Endothelial cell of umbilical vein (primary cell): ENCODE measurements at regions not wholly inside any gene's neighbourhood (a gene's known extent, or its start where the extent isn't known, plus 50 kb on each side); places are given as distances from the start of the nearest gene placed in this dataset.

Experiments used
- BruUV-seq: library from RNA; stranded (reverse); fragments of 400-500 nt; replicated peaks from 2 replicates; lab custom pipeline; 2021; lab: Mats Ljungman, UMichigan
- CTCF ChIA-PET: fragments of 300-600, 350-600 bp; sonication (Branson Sonifier 250); formaldehyde crosslinking; loops from one replicate; lab custom pipeline; 2021; ENCODE audit warnings: antibody characterized with exemption, inconsistent platforms; lab: Charles Lee
- POLR2A ChIA-PET: fragments of 300-600, 350-600 bp; sonication (Branson Sonifier 250); formaldehyde crosslinking; loops from one replicate; lab custom pipeline; 2021; ENCODE audit warnings: antibody characterized with exemption, inconsistent platforms; lab: Charles Lee
- DNase-seq: peaks from one replicate; pipeline ENCODE4 v3.0.0-alpha.2; 2011; ENCODE audit warnings: low read depth, low spot score
- FAIRE-seq: peaks from 2 replicates; lab custom pipeline; 2011; peaks lifted over from hg19 to GRCh38; lab: Jason Lieb, UNC
- H2AFZ ChIP-seq: 2 replicates; pipeline ENCODE4 v1.6.0; 2012; ENCODE audit warnings: low read depth, low read length, control low read depth, inconsistent platforms
- H3K27ac ChIP-seq: 2 replicates; pipeline ENCODE4 v1.5.1; 2011; ENCODE audit warnings: low read depth, mild to moderate bottlenecking, control low read depth, low read length, moderate library complexity; ENCODE audit not compliant: insufficient read depth
- H3K27me3 ChIP-seq, 2 experiments: 2 replicates each; pipeline versions ENCODE4 v1.6.0 to v1.6.1; 2011; ENCODE audit warnings: low read length in 2 of 2, mixed read lengths in 1 of 2; ENCODE audit not compliant: control insufficient read depth in 2 of 2, insufficient read depth in 2 of 2
- H3K36me3 ChIP-seq, 2 experiments: 2 replicates in 1 of 2; 3 replicates in 1 of 2; pipeline ENCODE4 v1.5.1; 2011; ENCODE audit warnings: low read length in 2 of 2, mild to moderate bottlenecking in 1 of 2, moderate library complexity in 1 of 2; ENCODE audit not compliant: control insufficient read depth in 2 of 2, insufficient read depth in 2 of 2; ENCODE audit errors: extremely low read depth in 1 of 2
- H3K4me1 ChIP-seq: 3 replicates; pipeline ENCODE4 v1.5.1; 2011; ENCODE audit warnings: mild to moderate bottlenecking, low read length; ENCODE audit not compliant: control insufficient read depth, insufficient read depth; ENCODE audit errors: extremely low read depth
- H3K4me2 ChIP-seq: 2 replicates; pipeline ENCODE4 v1.6.1; 2011; ENCODE audit warnings: low read length, control low read depth, mixed read lengths; ENCODE audit not compliant: insufficient read depth
- H3K4me3 ChIP-seq, 3 experiments: fragments of 200-600 bp in 1 of 3; sonication (generic), shearing (Covaris generic) in 1 of 3; replicated peaks in 1 of 3; 2 replicates each; pipeline ENCODE4 v1.5.1; 2011 to 2016; ENCODE audit warnings: control low read depth in 3 of 3, low read length in 3 of 3, mild to moderate bottlenecking in 2 of 3, inconsistent platforms in 1 of 3, low read depth in 1 of 3, moderate library complexity in 1 of 3; ENCODE audit not compliant: insufficient read depth in 1 of 3
- H3K79me2 ChIP-seq: 2 replicates; pipeline ENCODE4 v1.6.0; 2012; ENCODE audit warnings: low read length, inconsistent platforms; ENCODE audit not compliant: control insufficient read depth, insufficient read depth
- H3K9ac ChIP-seq: replicated peaks from 2 replicates; pipeline ENCODE3; 2011; ENCODE audit warnings: low read length, control low read depth; ENCODE audit not compliant: insufficient read depth; ENCODE audit errors: extremely low read depth
- H3K9me1 ChIP-seq: replicated peaks from 3 replicates; pipeline ENCODE4 v1.6.0; 2011; ENCODE audit warnings: mild to moderate bottlenecking, low read length; ENCODE audit not compliant: control insufficient read depth, insufficient read depth; ENCODE audit errors: extremely low read depth
- H3K9me3 ChIP-seq: replicated peaks from 2 replicates; pipeline ENCODE4 v1.5.1; 2012; ENCODE audit warnings: low read length, inconsistent platforms; ENCODE audit not compliant: control insufficient read depth, insufficient read depth
- H4K20me1 ChIP-seq: replicated peaks from 2 replicates; pipeline ENCODE3; 2011; ENCODE audit warnings: mild to moderate bottlenecking, low read length; ENCODE audit not compliant: control insufficient read depth, insufficient read depth; ENCODE audit errors: extremely low read depth
- EZH2 ChIP-seq: IDR thresholded peaks from 2 replicates; pipeline ENCODE4 v1.6.1; 2012; ENCODE audit warnings: borderline replicate concordance, low read depth, mild to moderate bottlenecking, moderate library complexity, low read length, inconsistent platforms; ENCODE audit not compliant: severe bottlenecking
- FOS ChIP-seq: IDR thresholded peaks from 2 replicates; pipeline ENCODE4 v1.6.1; 2011; ENCODE audit warnings: mild to moderate bottlenecking, low read length, moderate library complexity, borderline replicate concordance; ENCODE audit not compliant: insufficient read depth
- GATA2 ChIP-seq: IDR thresholded peaks from 2 replicates; pipeline ENCODE4 v1.7.0; 2011; ENCODE audit warnings: low read depth, mild to moderate bottlenecking, moderate library complexity, mixed read lengths, low read length; ENCODE audit not compliant: insufficient read length, insufficient read depth
- JUN ChIP-seq: IDR thresholded peaks from 2 replicates; pipeline ENCODE4 v1.6.1; 2011; ENCODE audit warnings: borderline replicate concordance, low read depth; ENCODE audit not compliant: insufficient read length, insufficient read depth
- MYC ChIP-seq: IDR thresholded peaks from one replicate; pipeline ENCODE4 v1.6.1; 2011; ENCODE audit warnings: mild to moderate bottlenecking, low read depth, low read length
- POLR2A ChIP-seq: IDR thresholded peaks from 2 replicates; pipeline ENCODE4 v1.6.1; 2012; ENCODE audit warnings: low read depth, mild to moderate bottlenecking, control low read depth, low read length
- POLR2AphosphoS5 ChIP-seq: IDR thresholded peaks from 2 replicates; pipeline ENCODE4 v1.6.1; 2012; ENCODE audit warnings: low read depth, mild to moderate bottlenecking, control low read depth, low read length, moderate library complexity; ENCODE audit not compliant: insufficient read depth
- dilution Hi-C: fragments of 300-500 bp; cut with MboI; formaldehyde crosslinking; loops from one replicate; pipeline ENCODE4 v1.15.0; 2019; ENCODE audit warnings: low sequenced_read_pairs; ENCODE audit not compliant: extremely low pct_ligation_motif_present
- intact Hi-C: fragments of 100-400 bp; cut with micrococcal nuclease; formaldehyde crosslinking; loops from one replicate; pipeline ENCODE4 v1.10.0; 2022
- TF ChIP-seq, protein P1 (sequence below): IDR thresholded peaks from 2 replicates; pipeline ENCODE4 v1.6.1; 2011; ENCODE audit not compliant: insufficient read depth, insufficient read length
- TF ChIP-seq, protein P2 (sequence below), 2 donors: IDR thresholded peaks; 1 replicate in 1 of 2; 2 replicates in 1 of 2; pipeline ENCODE4 v1.5.1; 2011; ENCODE audit warnings: low read length in 2 of 2, mild to moderate bottlenecking in 2 of 2, moderate library complexity in 2 of 2, control low read depth in 1 of 2, inconsistent platforms in 1 of 2, low read depth in 1 of 2; ENCODE audit not compliant: insufficient read depth in 1 of 2; ENCODE audit errors: extremely low read depth in 1 of 2

DNA sequence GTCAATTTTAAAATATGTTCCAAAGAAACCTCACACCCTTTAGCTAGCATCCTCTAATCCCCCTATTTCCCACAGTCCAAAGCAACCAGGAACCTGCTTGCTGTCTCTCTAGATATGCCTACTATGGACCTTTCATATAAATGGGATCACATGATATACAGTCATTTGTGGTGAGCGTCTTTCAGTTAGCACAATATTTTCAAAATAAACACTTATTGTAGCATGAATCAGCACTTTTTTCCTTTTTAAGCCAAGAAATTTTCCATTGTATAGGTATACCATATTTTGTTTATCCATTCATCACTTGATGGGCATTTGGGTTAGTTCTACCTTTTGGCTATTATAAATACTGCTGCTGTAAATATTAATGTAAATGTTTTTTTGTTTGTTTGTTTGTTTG lies 223.0 kb upstream of the DOK6 start:
- no peak overlapping the region for H3K4me2 ChIP-seq
- H3K9me3 ChIP-seq = no peaks in the 10 kb centered on the region
- no peak overlapping the region for H3K9ac ChIP-seq
- no peak overlapping the region for H2AFZ ChIP-seq
- dilution Hi-C loops (no loop called here), intact Hi-C loops (no loop called here)
- TF ChIP-seq, protein P1, sequence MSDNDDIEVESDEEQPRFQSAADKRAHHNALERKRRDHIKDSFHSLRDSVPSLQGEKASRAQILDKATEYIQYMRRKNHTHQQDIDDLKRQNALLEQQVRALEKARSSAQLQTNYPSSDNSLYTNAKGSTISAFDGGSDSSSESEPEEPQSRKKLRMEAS = no peak
- no peak for TF ChIP-seq POLR2AphosphoS5
- CTCF ChIA-PET = no interaction called here
- H3K9me1 ChIP-seq = no peaks in the 10 kb centered on the region
- no peaks in the 10 kb centered on the region for H3K27me3 ChIP-seq
- no peaks in the 10 kb centered on the region for H4K20me1 ChIP-seq
- no peaks in the 10 kb centered on the region for H3K4me1 ChIP-seq
- no peaks in the 10 kb centered on the region for H3K36me3 ChIP-seq
- no TSS peak for BruUV-seq
- no peaks in the 10 kb centered on the region for H3K79me2 ChIP-seq
- no peak overlapping the region for H3K27ac ChIP-seq
- POLR2A ChIA-PET = no interaction called here
- no peak for DNase-seq
- no peak overlapping the region for H3K4me3 ChIP-seq
- no peak for FAIRE-seq

DNA sequence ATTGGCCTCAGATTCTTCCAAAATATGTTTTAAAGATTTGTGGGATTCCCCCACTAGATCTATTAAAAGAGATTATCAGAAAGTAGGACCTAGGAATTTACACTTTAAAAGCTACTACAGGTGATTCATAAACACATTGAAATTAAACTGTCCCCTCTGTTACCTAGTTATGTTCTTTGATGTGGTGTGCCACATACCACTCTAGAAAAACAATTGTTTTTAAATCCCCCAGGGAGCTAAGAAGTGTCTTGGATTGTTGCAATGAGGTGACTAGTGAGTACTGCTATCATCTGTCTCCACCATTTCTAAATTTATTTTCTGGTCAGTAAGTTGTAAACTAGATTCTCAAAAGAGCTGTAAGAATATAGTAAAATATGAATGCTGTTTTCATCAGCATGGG lies 214.5 kb upstream of the DOK6 start:
- Histone ChIP-seq H3K4me2 (no peak overlapping the region), H2AFZ (no peak overlapping the region), H4K20me1 (no peaks in the 10 kb centered on the region), H3K9ac (no peak overlapping the region), H3K4me3 (no peak overlapping the region), H3K79me2 (no peaks in the 10 kb centered on the region), H3K9me1 (no peaks in the 10 kb centered on the region), H3K9me3 (no peaks in the 10 kb centered on the region), H3K27ac (no peak overlapping the region), H3K36me3 (no peaks in the 10 kb centered on the region), H3K27me3 (no peaks in the 10 kb centered on the region), H3K4me1 (no peaks in the 10 kb centered on the region)
- intact Hi-C loops (no loop called here), dilution Hi-C loops (no loop called here)
- no TSS peak for BruUV-seq
- TF ChIP-seq MYC (no peak), JUN (no peak), EZH2 (no peak), POLR2AphosphoS5 (no peak), GATA2 (no peak), POLR2A (no peak), FOS (no peak)
- TF ChIP-seq, protein P2, sequence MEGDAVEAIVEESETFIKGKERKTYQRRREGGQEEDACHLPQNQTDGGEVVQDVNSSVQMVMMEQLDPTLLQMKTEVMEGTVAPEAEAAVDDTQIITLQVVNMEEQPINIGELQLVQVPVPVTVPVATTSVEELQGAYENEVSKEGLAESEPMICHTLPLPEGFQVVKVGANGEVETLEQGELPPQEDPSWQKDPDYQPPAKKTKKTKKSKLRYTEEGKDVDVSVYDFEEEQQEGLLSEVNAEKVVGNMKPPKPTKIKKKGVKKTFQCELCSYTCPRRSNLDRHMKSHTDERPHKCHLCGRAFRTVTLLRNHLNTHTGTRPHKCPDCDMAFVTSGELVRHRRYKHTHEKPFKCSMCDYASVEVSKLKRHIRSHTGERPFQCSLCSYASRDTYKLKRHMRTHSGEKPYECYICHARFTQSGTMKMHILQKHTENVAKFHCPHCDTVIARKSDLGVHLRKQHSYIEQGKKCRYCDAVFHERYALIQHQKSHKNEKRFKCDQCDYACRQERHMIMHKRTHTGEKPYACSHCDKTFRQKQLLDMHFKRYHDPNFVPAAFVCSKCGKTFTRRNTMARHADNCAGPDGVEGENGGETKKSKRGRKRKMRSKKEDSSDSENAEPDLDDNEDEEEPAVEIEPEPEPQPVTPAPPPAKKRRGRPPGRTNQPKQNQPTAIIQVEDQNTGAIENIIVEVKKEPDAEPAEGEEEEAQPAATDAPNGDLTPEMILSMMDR (IDR thresholded peaks at IDR 0.05; ENCODE audit: extremely low read depth in 1 of 2, insufficient read depth in 1 of 2, low read depth in 1 of 2, low read length in 2 of 2) = no peak
- TF ChIP-seq, protein P1 = no peak
- DNase-seq (no peak), FAIRE-seq (no peak)
- ChIA-PET POLR2A (no interaction called here), CTCF (no interaction called here)
